Activated naive CD8-positive, alpha-beta T cell treated with anti-CD3 and anti-CD28 coated beads, Interleukin-2, amount 50 U/mL, for 24 hours (primary cell): ENCODE measurements at regions not wholly inside any gene's neighbourhood (a gene's known extent, or its start where the extent isn't known, plus 50 kb on each side); places are given as distances from the start of the nearest gene placed in this dataset.
"Not testable (repeated sequence)": the region's sequence is repeated elsewhere in the genome, so short reads cannot be mapped to it uniquely, and the experiment has no call there.

Experiments used
- ATAC-seq: fragments of 150-1000 bp; cut with Tn5 transposase; one replicate; pipeline ENCODE4 v1.10.0; 2021
- DNase-seq: peaks from one replicate; pipeline ENCODE4 v3.0.0; 2021
- H3K27ac Mint-ChIP-seq: one replicate; pipeline ENCODE4 v1.8.0; 2021; ENCODE audit warnings: mild to moderate bottlenecking, mixed read lengths
- H3K27me3 Mint-ChIP-seq: one replicate; pipeline ENCODE4 v1.8.0; 2021; ENCODE audit warnings: mixed read lengths
- H3K36me3 Mint-ChIP-seq: one replicate; pipeline ENCODE4 v1.8.0; 2021; ENCODE audit warnings: low read depth, mixed read lengths
- H3K4me1 Mint-ChIP-seq: one replicate; pipeline ENCODE4 v1.8.0; 2021; ENCODE audit warnings: mixed read lengths
- H3K4me3 Mint-ChIP-seq: one replicate; pipeline ENCODE4 v1.8.0; 2021; ENCODE audit warnings: mild to moderate bottlenecking, moderate library complexity, mixed read lengths
- H3K9me3 Mint-ChIP-seq: one replicate; pipeline ENCODE4 v1.8.0; 2021; ENCODE audit warnings: mixed read lengths

GRCh38 chrX:16305187-16305586 is 137.9 kb downstream of the MAGEB17 start:
- H3K27ac Mint-ChIP-seq, result no peak overlapping the region
- no peak for ATAC-seq
- H3K27me3 Mint-ChIP-seq, result peaks cover 6% of the 10 kb centered on the region
- DNase-seq, result no peak
- no peak overlapping the region for H3K4me3 Mint-ChIP-seq
- H3K36me3 Mint-ChIP-seq, result no peaks in the 10 kb centered on the region
- H3K9me3 Mint-ChIP-seq, result no peaks in the 10 kb centered on the region
- no peaks in the 10 kb centered on the region for H3K4me1 Mint-ChIP-seq

- Mint-ChIP-seq H3K9me3 (no peaks in the 10 kb centered on the region), H3K4me3 (no peak overlapping the region), H3K27ac (no peak overlapping the region), H3K4me1 (no peaks in the 10 kb centered on the region), H3K36me3 (no peaks in the 10 kb centered on the region), H3K27me3 (peaks cover 3% of the 10 kb centered on the region)
- DNase-seq, result no peak
- no peak for ATAC-seq
These were observed 140.7 kb downstream of the MAGEB17 start for GRCh38 chrX:16307950-16308349.

DNA sequence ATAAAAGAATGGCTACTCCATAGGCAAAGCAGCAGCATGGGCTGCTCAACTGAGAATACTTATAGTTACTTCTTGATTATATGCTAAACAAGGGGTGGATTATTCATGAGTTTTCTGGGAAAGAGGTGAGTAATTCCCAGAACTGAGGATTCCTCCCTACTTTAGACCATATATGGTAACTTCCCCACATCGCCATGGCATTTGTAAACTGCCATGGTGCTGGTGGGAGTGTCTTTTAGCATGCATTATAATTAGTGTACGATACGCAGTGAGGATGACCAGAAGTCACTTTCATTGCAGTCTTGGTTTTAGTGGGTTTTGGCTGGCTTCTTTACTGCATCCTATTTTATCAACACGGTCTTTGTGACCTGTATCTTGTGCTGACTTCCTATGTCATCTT is 141.5 kb downstream of the MAGEB17 start:
- Mint-ChIP-seq H3K4me3 (no peak overlapping the region), H3K36me3 (no peaks in the 10 kb centered on the region), H3K27ac (no peak overlapping the region), H3K4me1 (no peaks in the 10 kb centered on the region), H3K27me3 (peaks cover 3% of the 10 kb centered on the region), H3K9me3 (no peaks in the 10 kb centered on the region)
- no peak for DNase-seq
- ATAC-seq, result no peak

- Mint-ChIP-seq H3K36me3 (no peaks in the 10 kb centered on the region), H3K4me3 (no peak overlapping the region), H3K4me1 (no peaks in the 10 kb centered on the region), H3K27me3 (peaks cover 3% of the 10 kb centered on the region), H3K27ac (no peak overlapping the region), H3K9me3 (no peaks in the 10 kb centered on the region)
- DNase-seq, result no peak
- ATAC-seq, result no peak
These were observed 143.0 kb downstream of the MAGEB17 start for GRCh38 chrX:16310326-16310725.

- H3K4me3 Mint-ChIP-seq, result no peak overlapping the region
- H3K9me3 Mint-ChIP-seq, result no peaks in the 10 kb centered on the region
- no peaks in the 10 kb centered on the region for H3K4me1 Mint-ChIP-seq
- H3K36me3 Mint-ChIP-seq, result no peaks in the 10 kb centered on the region
- no peak overlapping the region for H3K27ac Mint-ChIP-seq
- DNase-seq (no peak), ATAC-seq (no peak)
- peaks cover 3% of the 10 kb centered on the region for H3K27me3 Mint-ChIP-seq
These were observed 144.4 kb downstream of the MAGEB17 start for GRCh38 chrX:16311671-16312070.

- H3K27me3 Mint-ChIP-seq, result peaks cover 3% of the 10 kb centered on the region
These were observed 145.7 kb downstream of the MAGEB17 start for GRCh38 chrX:16312761-16313623.

DNA sequence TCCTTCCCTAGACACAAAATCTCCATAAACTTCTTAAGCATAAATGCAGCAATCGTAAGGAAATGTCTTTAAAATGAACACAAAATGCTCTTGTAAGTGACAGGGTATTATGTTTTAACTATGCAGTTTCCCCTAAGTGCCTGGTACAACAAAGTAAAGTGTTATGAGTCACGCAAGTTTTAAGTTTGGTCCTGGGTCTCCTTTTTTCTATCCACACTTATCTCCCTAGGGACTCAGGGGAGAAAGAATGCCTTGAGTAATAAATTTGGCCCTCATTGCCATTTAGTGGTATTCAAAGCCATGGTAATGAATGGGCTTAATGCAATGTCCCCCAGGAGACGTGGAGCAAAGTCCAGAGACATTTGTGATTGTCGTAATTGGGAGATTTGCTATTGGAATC is 149.1 kb downstream of the MAGEB17 start:
- ATAC-seq, result no peak
- no peaks in the 10 kb centered on the region for H3K9me3 Mint-ChIP-seq
- no peaks in the 10 kb centered on the region for H3K4me1 Mint-ChIP-seq

More at GRCh38 chrX:16312761-16313623, 145.7 kb downstream of the MAGEB17 start:
- DNase-seq (no peak), ATAC-seq (no peak)
- H3K4me3 Mint-ChIP-seq, result no peak overlapping the region
- H3K4me1 Mint-ChIP-seq, result no peaks in the 10 kb centered on the region
- H3K27ac Mint-ChIP-seq, result no peak overlapping the region
- H3K36me3 Mint-ChIP-seq, result no peaks in the 10 kb centered on the region
- H3K9me3 Mint-ChIP-seq, result no peaks in the 10 kb centered on the region

GRCh38 chrX:16319929-16320328 is 152.6 kb downstream of the MAGEB17 start:
- ATAC-seq, result no peak
- no peak overlapping the region for H3K27ac Mint-ChIP-seq
- H3K4me3 Mint-ChIP-seq, result no peak overlapping the region
- H3K27me3 Mint-ChIP-seq, result no peaks in the 10 kb centered on the region
- no peak for DNase-seq
- no peaks in the 10 kb centered on the region for H3K4me1 Mint-ChIP-seq
- H3K36me3 Mint-ChIP-seq, result no peaks in the 10 kb centered on the region
- H3K9me3 Mint-ChIP-seq, result no peaks in the 10 kb centered on the region

More for the DNA sequence above, 149.1 kb downstream of the MAGEB17 start:
- Mint-ChIP-seq H3K27me3 (no peaks in the 10 kb centered on the region), H3K27ac (no peak overlapping the region), H3K4me3 (no peak overlapping the region), H3K36me3 (no peaks in the 10 kb centered on the region)
- no peak for DNase-seq

DNA sequence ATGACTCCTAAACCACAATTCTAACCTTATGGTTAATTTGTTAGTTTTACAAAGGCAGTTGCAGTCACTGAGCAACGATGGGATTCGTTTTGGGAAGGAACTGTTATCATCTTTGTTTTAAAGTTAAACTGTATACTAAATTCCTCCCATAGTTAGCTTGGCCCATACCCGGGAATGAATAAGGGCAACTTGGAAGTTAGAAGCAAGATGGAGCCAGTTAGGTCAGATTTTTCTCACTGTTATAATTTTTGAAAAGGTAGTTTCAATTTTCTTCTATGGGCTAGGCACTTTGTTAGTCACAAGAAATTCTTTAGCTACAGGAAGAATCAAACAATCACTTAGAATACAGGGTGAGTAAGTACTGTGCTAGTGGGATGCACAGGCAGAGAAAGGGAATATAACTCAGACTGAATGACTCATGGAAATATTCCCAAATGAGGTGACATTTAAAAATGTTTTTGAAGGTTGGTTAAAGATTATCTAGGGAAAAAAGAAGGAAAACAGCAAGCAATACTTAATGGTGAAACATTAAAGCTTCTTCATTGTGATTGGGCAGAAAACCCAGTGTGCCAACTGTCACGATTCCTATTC is 153.6 kb downstream of the MAGEB17 start:
- Mint-ChIP-seq H3K27ac (no peak overlapping the region), H3K4me3 (no peak overlapping the region), H3K36me3 (no peaks in the 10 kb centered on the region), H3K27me3 (no peaks in the 10 kb centered on the region), H3K4me1 (no peaks in the 10 kb centered on the region), H3K9me3 (no peaks in the 10 kb centered on the region)
- DNase-seq, result no peak
- no peak for ATAC-seq

- ATAC-seq (no peak), DNase-seq (no peak)
- H3K27me3 Mint-ChIP-seq, result peaks cover 2% of the 10 kb centered on the region
- no peaks in the 10 kb centered on the region for H3K36me3 Mint-ChIP-seq
- H3K9me3 Mint-ChIP-seq, result peaks cover 3% of the 10 kb centered on the region
- no peak overlapping the region for H3K27ac Mint-ChIP-seq
- no peak overlapping the region for H3K4me3 Mint-ChIP-seq
- peaks cover 11% of the 10 kb centered on the region for H3K4me1 Mint-ChIP-seq
These were observed 166.2 kb downstream of the MAGEB17 start for GRCh38 chrX:16333453-16333852.

DNA sequence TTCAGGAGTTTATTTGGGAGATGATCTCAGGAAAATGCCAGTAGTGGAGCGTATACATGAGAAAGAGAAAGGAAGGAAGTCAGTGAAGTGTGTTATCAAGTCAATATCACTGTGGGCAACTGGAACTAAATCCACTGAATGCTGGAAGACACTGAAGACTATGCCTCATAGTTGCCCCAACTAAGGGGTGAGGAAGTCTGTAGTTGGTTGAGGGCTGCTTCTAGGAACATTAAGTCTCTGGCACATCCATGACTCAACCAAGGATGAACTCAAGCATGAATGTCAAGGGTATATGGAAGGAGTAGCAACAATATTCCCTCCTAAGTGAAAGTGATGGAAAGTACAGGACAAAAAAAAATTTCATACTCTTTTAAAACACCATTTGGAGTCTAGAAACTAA is 167.9 kb downstream of the MAGEB17 start:
- no peaks in the 10 kb centered on the region for H3K27me3 Mint-ChIP-seq
- ATAC-seq (peak; percentile 49), DNase-seq (no peak)
- H3K4me1 Mint-ChIP-seq, result peaks cover 11% of the 10 kb centered on the region
- H3K4me3 Mint-ChIP-seq, result no peak overlapping the region
- H3K36me3 Mint-ChIP-seq, result no peaks in the 10 kb centered on the region
- peaks cover 3% of the 10 kb centered on the region for H3K9me3 Mint-ChIP-seq
- H3K27ac Mint-ChIP-seq, result no peak overlapping the region

DNA sequence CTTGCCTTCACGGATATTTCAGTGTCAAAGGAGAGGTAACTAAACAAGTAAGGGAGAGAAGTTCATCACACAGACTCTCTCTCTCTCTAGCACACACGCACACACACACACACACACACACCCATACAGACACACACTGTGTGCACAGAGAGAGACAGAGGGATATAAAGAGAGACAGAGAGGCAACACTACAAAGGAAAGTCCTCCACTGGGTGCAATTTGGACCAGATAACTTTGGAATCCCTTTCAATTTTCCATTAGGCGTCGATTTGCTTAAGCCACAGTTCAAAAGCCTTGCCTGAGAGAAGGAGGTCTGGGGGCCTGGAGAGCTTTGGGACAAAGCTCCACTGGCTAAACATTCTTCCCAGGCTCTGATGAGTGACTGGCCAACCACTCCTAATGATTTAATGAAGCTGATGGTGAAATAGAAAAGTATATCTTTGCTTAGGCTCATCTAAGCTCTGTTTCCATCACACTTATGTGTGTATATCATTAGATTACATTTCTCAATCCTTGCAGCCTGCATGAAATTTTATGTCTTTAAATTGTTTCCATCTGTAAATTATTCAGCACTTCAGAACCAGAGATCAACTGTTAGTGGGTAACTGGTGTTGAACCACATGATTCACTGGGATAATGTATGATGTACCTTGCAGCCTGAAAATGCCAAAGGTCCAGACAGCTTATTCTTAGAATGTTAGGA is 180.8 kb downstream of the MAGEB17 start:
- no peak for DNase-seq
- ATAC-seq, result no peak
- H3K36me3 Mint-ChIP-seq, result no peaks in the 10 kb centered on the region
- no peaks in the 10 kb centered on the region for H3K9me3 Mint-ChIP-seq
- H3K27me3 Mint-ChIP-seq, result peaks cover 6% of the 10 kb centered on the region
- H3K4me1 Mint-ChIP-seq, result no peaks in the 10 kb centered on the region
- no peak overlapping the region for H3K27ac Mint-ChIP-seq
- no peak overlapping the region for H3K4me3 Mint-ChIP-seq

DNA sequence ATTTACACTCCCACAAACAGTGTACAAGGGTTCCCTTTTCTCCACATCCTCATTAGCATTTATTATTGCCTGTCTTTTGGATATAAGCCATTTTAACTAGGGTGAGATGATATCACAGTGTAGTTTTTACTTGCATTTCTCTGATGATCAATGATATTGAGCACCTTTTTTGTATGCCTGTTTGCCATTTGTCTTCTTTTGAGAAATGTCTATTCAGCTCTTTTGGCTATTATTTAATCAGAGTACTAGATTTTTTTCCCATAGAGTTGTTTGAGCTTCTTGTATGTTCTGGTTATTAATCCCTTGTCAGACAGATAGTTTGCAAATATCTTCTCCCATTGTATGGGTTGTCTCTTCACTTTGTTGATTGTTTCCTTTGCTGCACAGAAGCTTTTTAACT is 190.6 kb downstream of the MAGEB17 start:
- H3K4me3 Mint-ChIP-seq, result no peak overlapping the region
- no peaks in the 10 kb centered on the region for H3K9me3 Mint-ChIP-seq
- ATAC-seq, result no peak
- no peaks in the 10 kb centered on the region for H3K4me1 Mint-ChIP-seq
- no peaks in the 10 kb centered on the region for H3K27me3 Mint-ChIP-seq
- no peak for DNase-seq
- no peaks in the 10 kb centered on the region for H3K36me3 Mint-ChIP-seq
- no peak overlapping the region for H3K27ac Mint-ChIP-seq

- not testable (repeated sequence) for DNase-seq, ATAC-seq, H3K27ac Mint-ChIP-seq, H3K4me3 Mint-ChIP-seq, H3K4me1 Mint-ChIP-seq, H3K36me3 Mint-ChIP-seq, H3K27me3 Mint-ChIP-seq, H3K9me3 Mint-ChIP-seq
These were observed 192.8 kb downstream of the MAGEB17 start for GRCh38 chrX:16360056-16360455.

GRCh38 chrX:16368696-16369095 is 201.4 kb downstream of the MAGEB17 start:
- Mint-ChIP-seq H3K27me3 (peaks cover 2% of the 10 kb centered on the region), H3K27ac (no peak overlapping the region), H3K4me3 (no peak overlapping the region), H3K9me3 (no peaks in the 10 kb centered on the region), H3K4me1 (no peaks in the 10 kb centered on the region), H3K36me3 (no peaks in the 10 kb centered on the region)
- no peak for ATAC-seq
- no peak for DNase-seq
